DND-41 (cell line): ENCODE measurements at regions not wholly inside any gene's neighbourhood (a gene's known extent, or its start where the extent isn't known, plus 50 kb on each side); places are given as distances from the start of the nearest gene placed in this dataset.

Experiments
- EZH2 ChIP-seq: IDR thresholded peaks from 3 replicates; pipeline ENCODE4 v1.6.1; 2012; ENCODE audit warnings: borderline replicate concordance, low read depth, mild to moderate bottlenecking, moderate library complexity, low read length, inconsistent platforms; ENCODE audit not compliant: severe bottlenecking
- TF ChIP-seq, protein P1 (sequence below): IDR thresholded peaks from 2 replicates; pipeline ENCODE4 v1.5.1; 2012; ENCODE audit warnings: borderline replicate concordance, low read length, moderate library complexity, mild to moderate bottlenecking; ENCODE audit not compliant: poor library complexity, severe bottlenecking; ENCODE audit errors: extremely low read depth

DNA sequence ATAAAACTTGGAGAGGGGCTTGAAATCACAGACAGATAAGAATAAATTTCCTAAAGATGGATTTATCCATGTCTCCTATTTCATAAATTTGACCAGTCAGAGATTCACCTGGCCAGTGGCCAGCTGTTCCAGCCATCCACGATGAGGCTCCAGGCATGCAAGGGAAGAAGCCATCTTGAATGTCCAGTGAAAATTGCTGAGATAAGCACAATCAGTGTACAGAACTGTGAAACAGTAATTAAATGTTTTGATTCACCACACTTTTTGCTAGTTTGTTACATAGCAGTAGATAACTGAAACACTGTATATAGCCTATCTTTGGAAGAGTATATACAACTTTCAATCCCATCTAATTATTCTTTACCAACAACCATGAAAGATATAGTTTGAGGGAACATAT lies 163.5 kb downstream of the HINT1 start:
- TF ChIP-seq, protein P1, sequence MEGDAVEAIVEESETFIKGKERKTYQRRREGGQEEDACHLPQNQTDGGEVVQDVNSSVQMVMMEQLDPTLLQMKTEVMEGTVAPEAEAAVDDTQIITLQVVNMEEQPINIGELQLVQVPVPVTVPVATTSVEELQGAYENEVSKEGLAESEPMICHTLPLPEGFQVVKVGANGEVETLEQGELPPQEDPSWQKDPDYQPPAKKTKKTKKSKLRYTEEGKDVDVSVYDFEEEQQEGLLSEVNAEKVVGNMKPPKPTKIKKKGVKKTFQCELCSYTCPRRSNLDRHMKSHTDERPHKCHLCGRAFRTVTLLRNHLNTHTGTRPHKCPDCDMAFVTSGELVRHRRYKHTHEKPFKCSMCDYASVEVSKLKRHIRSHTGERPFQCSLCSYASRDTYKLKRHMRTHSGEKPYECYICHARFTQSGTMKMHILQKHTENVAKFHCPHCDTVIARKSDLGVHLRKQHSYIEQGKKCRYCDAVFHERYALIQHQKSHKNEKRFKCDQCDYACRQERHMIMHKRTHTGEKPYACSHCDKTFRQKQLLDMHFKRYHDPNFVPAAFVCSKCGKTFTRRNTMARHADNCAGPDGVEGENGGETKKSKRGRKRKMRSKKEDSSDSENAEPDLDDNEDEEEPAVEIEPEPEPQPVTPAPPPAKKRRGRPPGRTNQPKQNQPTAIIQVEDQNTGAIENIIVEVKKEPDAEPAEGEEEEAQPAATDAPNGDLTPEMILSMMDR: no peak
- TF ChIP-seq EZH2: no peak
